SK-N-SH (cell line): ENCODE measurements at regions not wholly inside any gene's neighbourhood (a gene's known extent, or its start where the extent isn't known, plus 50 kb on each side); places are given as distances from the start of the nearest gene placed in this dataset.

Source experiments
- CTCF ChIA-PET: fragments of 300-600, 350-600 bp; formaldehyde crosslinking; extraction: SDS; loops from one replicate; lab custom pipeline; 2021; lab: Yijun Ruan, JAX
- POLR2A ChIA-PET: fragments of 350-600 bp; sonication (Branson Sonifier 250); formaldehyde crosslinking; extraction: SDS; loops from one replicate; lab custom pipeline; 2020; ENCODE audit warnings: antibody characterized with exemption, inconsistent platforms; lab: Yijun Ruan, JAX
- DNase-seq: peaks from one replicate; pipeline ENCODE4 v3.0.0; 2012
- H2AFZ ChIP-seq: fragments of 200-600 bp; sonication (generic); 2 replicates; pipeline ENCODE4 v1.8.1; 2016; ENCODE audit warnings: antibody characterized with exemption, mild to moderate bottlenecking, low read depth
- H3F3A ChIP-seq: fragments of 200-600 bp; sonication (generic); replicated peaks from 2 replicates; pipeline ENCODE3; 2016; ENCODE audit warnings: antibody characterized with exemption, mild to moderate bottlenecking; ENCODE audit not compliant: insufficient read depth
- H3K27ac ChIP-seq, 2 experiments: fragments of 200-500 bp in 1 of 2; fragments of 200-600 bp in 1 of 2; sonication (Bioruptor generic) in 1 of 2; sonication (generic), shearing (Covaris generic) in 1 of 2; 2 replicates each; pipeline versions ENCODE4 v1.5.1 to v1.6.1; 2014 to 2016; ENCODE audit warnings: low read depth in 2 of 2, inconsistent platforms in 1 of 2, low read length in 1 of 2, mild to moderate bottlenecking in 1 of 2, mixed read lengths in 1 of 2
- H3K27me3 ChIP-seq: fragments of 200-600 bp; sonication (generic), shearing (Covaris generic); 2 replicates; pipeline ENCODE4 v1.6.1; 2016; ENCODE audit warnings: mixed run types; ENCODE audit not compliant: insufficient read depth
- H3K36me3 ChIP-seq, 2 experiments: fragments of 200-500 bp in 1 of 2; fragments of 200-600 bp in 1 of 2; sonication (Bioruptor generic) in 1 of 2; sonication (generic) in 1 of 2; replicated peaks in 1 of 2; 2 replicates each; pipeline versions ENCODE3 to v1.5.1; 2014 to 2016; ENCODE audit warnings: low read length in 1 of 2, mild to moderate bottlenecking in 1 of 2; ENCODE audit not compliant: insufficient read depth in 2 of 2, control insufficient read depth in 1 of 2
- H3K4me1 ChIP-seq, 2 experiments: fragments of 200-500 bp in 1 of 2; fragments of 200-600 bp in 1 of 2; sonication (Bioruptor generic) in 1 of 2; sonication (generic), shearing (Covaris generic) in 1 of 2; 2 replicates each; pipeline versions ENCODE4 v1.5.1 to v1.6.1; 2014 to 2016; ENCODE audit warnings: low read depth in 1 of 2, low read length in 1 of 2, mixed run types in 1 of 2; ENCODE audit not compliant: insufficient read depth in 2 of 2, control insufficient read depth in 1 of 2
- H3K4me2 ChIP-seq: fragments of 200-600 bp; sonication (generic), shearing (Covaris generic); 2 replicates; pipeline ENCODE4 v1.6.1; 2017; ENCODE audit warnings: mixed run types
- H3K4me3 ChIP-seq, 2 experiments: fragments of 200-500 bp in 1 of 2; fragments of 200-600 bp in 1 of 2; sonication (Bioruptor generic) in 1 of 2; sonication (generic), shearing (Covaris generic) in 1 of 2; 2 replicates each; pipeline versions ENCODE4 v1.5.1 to v1.8.1; 2014 to 2016; ENCODE audit warnings: low read depth in 2 of 2, inconsistent platforms in 1 of 2, low read length in 1 of 2, mild to moderate bottlenecking in 1 of 2, mixed read lengths in 1 of 2, moderate library complexity in 1 of 2
- H3K79me2 ChIP-seq: fragments of 200-600 bp; sonication (generic); 2 replicates; pipeline ENCODE4 v1.8.1; 2017; ENCODE audit warnings: mild to moderate bottlenecking; ENCODE audit not compliant: insufficient read depth
- H3K9ac ChIP-seq: fragments of 200-600 bp; sonication (generic); 2 replicates; pipeline ENCODE4 v1.6.1; 2017; ENCODE audit warnings: mixed run types
- H3K9me2 ChIP-seq: fragments of 200-600 bp; sonication (generic); 2 replicates; pipeline ENCODE4 v1.6.1; 2017; ENCODE audit warnings: mixed run types
- H3K9me3 ChIP-seq: fragments of 200-600 bp; sonication (generic); 2 replicates; pipeline ENCODE4 v1.6.1; 2017; ENCODE audit warnings: mixed run types, mild to moderate bottlenecking, moderate library complexity
- H4K20me1 ChIP-seq: fragments of 200-600 bp; sonication (generic); 2 replicates; pipeline ENCODE4 v1.6.1; 2017; ENCODE audit warnings: mild to moderate bottlenecking, mixed run types; ENCODE audit not compliant: insufficient read depth
- CHD2 ChIP-seq: fragments of 150-350 bp; IDR thresholded peaks from 2 replicates; pipeline ENCODE4 v1.6.1; 2018; ENCODE audit warnings: low read length; ENCODE audit not compliant: partially characterized antibody
- ELF1 ChIP-seq: IDR thresholded peaks from 2 replicates; pipeline ENCODE4 v1.4.0; 2012
- EP300 ChIP-seq, 2 experiments: IDR thresholded peaks; 2 replicates each; pipeline versions ENCODE4 v1.4.0 to v1.6.1; 2012; ENCODE audit warnings: borderline replicate concordance in 1 of 2, low read depth in 1 of 2, low read length in 1 of 2
- EZH2phosphoT487 ChIP-seq: fragments of 200-600 bp; sonication (generic); IDR thresholded peaks from 2 replicates; pipeline ENCODE4 v1.6.1; 2017; ENCODE audit warnings: low read depth, mixed run types, mild to moderate bottlenecking, antibody characterized with exemption, moderate library complexity, borderline replicate concordance
- FOSL2 ChIP-seq: IDR thresholded peaks from 2 replicates; pipeline ENCODE4 v1.4.0; 2012; ENCODE audit warnings: low read depth, mild to moderate bottlenecking, moderate library complexity, borderline replicate concordance
- GABPA ChIP-seq: IDR thresholded peaks from 2 replicates; pipeline ENCODE4 v1.4.0; 2012; ENCODE audit warnings: low read depth, mild to moderate bottlenecking
- GATA2 ChIP-seq: sonication (generic); formaldehyde crosslinking; IDR thresholded peaks from 2 replicates; pipeline ENCODE4 v1.5.0; 2020; ENCODE audit warnings: mild to moderate bottlenecking, missing genetic modification reagents
- JUND ChIP-seq: IDR thresholded peaks from 2 replicates; pipeline ENCODE4 v1.4.0; 2012
- MEF2A ChIP-seq: IDR thresholded peaks from 2 replicates; pipeline ENCODE4 v1.4.0; 2012; ENCODE audit warnings: low read depth, borderline replicate concordance
- MXI1 ChIP-seq: IDR thresholded peaks from 2 replicates; pipeline ENCODE4 v1.6.1; 2012; ENCODE audit warnings: mild to moderate bottlenecking, low read depth, low read length, improper control_type of control experiment
- POLR2AphosphoS5 ChIP-seq: IDR thresholded peaks from 2 replicates; pipeline ENCODE4 v1.6.1; 2012; ENCODE audit warnings: low read depth, low read length
- RAD21 ChIP-seq: IDR thresholded peaks from 2 replicates; pipeline ENCODE4 v1.6.1; 2012; ENCODE audit warnings: mild to moderate bottlenecking, low read length
- REST ChIP-seq: IDR thresholded peaks from 2 replicates; pipeline ENCODE4 v1.6.1; 2012; ENCODE audit warnings: mild to moderate bottlenecking, low read depth, low read length, moderate library complexity
- RFX5 ChIP-seq: IDR thresholded peaks from 2 replicates; pipeline ENCODE4 v1.6.1; 2012; ENCODE audit warnings: mild to moderate bottlenecking, improper control_type of control experiment, low read length
- RXRA ChIP-seq: IDR thresholded peaks from 2 replicates; pipeline ENCODE4 v1.4.0; 2012; ENCODE audit warnings: low read depth, mild to moderate bottlenecking, borderline replicate concordance
- SIN3A ChIP-seq: IDR thresholded peaks from 2 replicates; pipeline ENCODE4 v1.6.1; 2012; ENCODE audit warnings: low read depth, mild to moderate bottlenecking, low read length, moderate library complexity, borderline replicate concordance
- SMC3 ChIP-seq: IDR thresholded peaks from 2 replicates; pipeline ENCODE4 v1.6.1; 2012; ENCODE audit warnings: low read depth, low read length, improper control_type of control experiment
- TCF12 ChIP-seq: IDR thresholded peaks from 2 replicates; pipeline ENCODE4 v1.4.0; 2012
- TEAD4 ChIP-seq: IDR thresholded peaks from 2 replicates; pipeline ENCODE4 v1.4.0; 2012; ENCODE audit warnings: mild to moderate bottlenecking, borderline replicate concordance; ENCODE audit not compliant: insufficient read depth
- whole genome bisulfite sequencing: methylation state at CpG from one replicate; pipeline ENCODE4 v1.1.6; 2017; ENCODE audit warnings: low lambda C conversion rate; 5-methylcytosine and 5-hydroxymethylcytosine counted together
- TF ChIP-seq, protein P1 (sequence below): fragments of 200-600 bp; sonication (generic); IDR thresholded peaks from 2 replicates; pipeline ENCODE4 v1.6.1; 2017; ENCODE audit warnings: antibody characterized with exemption, mild to moderate bottlenecking, moderate library complexity
- TF ChIP-seq, protein P2 (sequence below): IDR thresholded peaks from 2 replicates; pipeline ENCODE4 v1.4.0; 2012; ENCODE audit warnings: low read depth, borderline replicate concordance
- TF ChIP-seq, protein P3 (sequence below): IDR thresholded peaks from 2 replicates; pipeline ENCODE4 v1.4.0; 2012; ENCODE audit warnings: low read depth, borderline replicate concordance

DNA sequence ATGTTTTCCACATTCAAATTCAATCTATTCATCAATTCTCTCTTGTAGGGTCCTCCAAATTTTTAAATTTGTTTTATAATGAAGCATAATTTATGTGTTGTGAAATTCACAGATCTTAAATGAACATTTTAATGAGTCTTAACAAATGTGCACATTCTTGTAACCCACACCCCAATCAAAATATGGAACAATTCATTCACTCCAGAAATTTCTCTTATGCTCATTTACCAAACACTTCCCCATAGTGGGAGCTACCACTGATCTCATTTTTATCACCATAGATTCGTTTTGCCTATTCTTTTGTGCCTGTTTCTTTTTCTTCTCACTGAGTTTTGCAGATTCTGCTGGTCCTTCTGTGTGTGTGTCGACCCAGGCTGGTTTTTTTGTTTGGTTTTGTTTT, 664.1 kb downstream of the EFNB2 start:
- H3F3A ChIP-seq = no peaks in the 10 kb centered on the region
- TF ChIP-seq JUND (no peak), GATA2 (CRISPR knock-in tag) (no peak), TEAD4 (no peak), MXI1 (no peak), CHD2 (no peak), EZH2phosphoT487 (no peak)
- TF ChIP-seq, protein P1, sequence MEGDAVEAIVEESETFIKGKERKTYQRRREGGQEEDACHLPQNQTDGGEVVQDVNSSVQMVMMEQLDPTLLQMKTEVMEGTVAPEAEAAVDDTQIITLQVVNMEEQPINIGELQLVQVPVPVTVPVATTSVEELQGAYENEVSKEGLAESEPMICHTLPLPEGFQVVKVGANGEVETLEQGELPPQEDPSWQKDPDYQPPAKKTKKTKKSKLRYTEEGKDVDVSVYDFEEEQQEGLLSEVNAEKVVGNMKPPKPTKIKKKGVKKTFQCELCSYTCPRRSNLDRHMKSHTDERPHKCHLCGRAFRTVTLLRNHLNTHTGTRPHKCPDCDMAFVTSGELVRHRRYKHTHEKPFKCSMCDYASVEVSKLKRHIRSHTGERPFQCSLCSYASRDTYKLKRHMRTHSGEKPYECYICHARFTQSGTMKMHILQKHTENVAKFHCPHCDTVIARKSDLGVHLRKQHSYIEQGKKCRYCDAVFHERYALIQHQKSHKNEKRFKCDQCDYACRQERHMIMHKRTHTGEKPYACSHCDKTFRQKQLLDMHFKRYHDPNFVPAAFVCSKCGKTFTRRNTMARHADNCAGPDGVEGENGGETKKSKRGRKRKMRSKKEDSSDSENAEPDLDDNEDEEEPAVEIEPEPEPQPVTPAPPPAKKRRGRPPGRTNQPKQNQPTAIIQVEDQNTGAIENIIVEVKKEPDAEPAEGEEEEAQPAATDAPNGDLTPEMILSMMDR = no peak
- no peak overlapping the region for H3K4me3 ChIP-seq
- H3K4me1 ChIP-seq = no peaks in the 10 kb centered on the region
- no peaks in the 10 kb centered on the region for H3K9me3 ChIP-seq
- 12% methylated on average over 2 of the region's 2 CpGs for WGBS
- no peaks in the 10 kb centered on the region for H3K27me3 ChIP-seq
- no peak overlapping the region for H3K9ac ChIP-seq
- H2AFZ ChIP-seq = no peak overlapping the region
- H3K27ac ChIP-seq = no peak overlapping the region
- ChIA-PET POLR2A (no interaction called here), CTCF (interaction anchor here (0.7 kb wide), 1 partner anchor 164 kb away, joined by 3 read pairs; no protein-coding TSS in a partner anchor)
- DNase-seq = no peak
- no peak overlapping the region for H3K4me2 ChIP-seq
- H3K36me3 ChIP-seq = no peaks in the 10 kb centered on the region
- H3K79me2 ChIP-seq = no peaks in the 10 kb centered on the region
- H3K9me2 ChIP-seq = no peaks in the 10 kb centered on the region
- no peaks in the 10 kb centered on the region for H4K20me1 ChIP-seq

- CTCF ChIA-PET = no interaction called here
- H3K27ac ChIP-seq = no peak overlapping the region
- H3K4me1 ChIP-seq = no peaks in the 10 kb centered on the region
- H3K9me2 ChIP-seq = no peaks in the 10 kb centered on the region
- H3K9ac ChIP-seq = no peak overlapping the region
- H2AFZ ChIP-seq = no peak overlapping the region
- H3K4me3 ChIP-seq = no peak overlapping the region
- H3K36me3 ChIP-seq = no peaks in the 10 kb centered on the region
- no peaks in the 10 kb centered on the region for H4K20me1 ChIP-seq
- WGBS = 75% methylated on average over 5 of the region's 5 CpGs
- H3F3A ChIP-seq = no peaks in the 10 kb centered on the region
- H3K79me2 ChIP-seq = no peaks in the 10 kb centered on the region
- H3K27me3 ChIP-seq = no peaks in the 10 kb centered on the region; the same call in 1 of the 2 replicates
- DNase-seq = no peak
- H3K9me3 ChIP-seq = no peaks in the 10 kb centered on the region
- H3K4me2 ChIP-seq = no peak overlapping the region
- POLR2A ChIA-PET = no interaction called here
- no peak for TF ChIP-seq MEF2A
- no peak for TF ChIP-seq SMC3
- TF ChIP-seq ELF1 = no peak
- no peak for TF ChIP-seq POLR2AphosphoS5
- TF ChIP-seq RXRA = no peak
- no peak for TF ChIP-seq RAD21
- no peak for TF ChIP-seq TCF12
- no peak for TF ChIP-seq REST
- TF ChIP-seq EP300 (IDR thresholded peaks at IDR 0.05; ENCODE audit: borderline replicate concordance in 1 of 2, low read depth in 1 of 2, low read length in 1 of 2) = no peak
- TF ChIP-seq, protein P2, sequence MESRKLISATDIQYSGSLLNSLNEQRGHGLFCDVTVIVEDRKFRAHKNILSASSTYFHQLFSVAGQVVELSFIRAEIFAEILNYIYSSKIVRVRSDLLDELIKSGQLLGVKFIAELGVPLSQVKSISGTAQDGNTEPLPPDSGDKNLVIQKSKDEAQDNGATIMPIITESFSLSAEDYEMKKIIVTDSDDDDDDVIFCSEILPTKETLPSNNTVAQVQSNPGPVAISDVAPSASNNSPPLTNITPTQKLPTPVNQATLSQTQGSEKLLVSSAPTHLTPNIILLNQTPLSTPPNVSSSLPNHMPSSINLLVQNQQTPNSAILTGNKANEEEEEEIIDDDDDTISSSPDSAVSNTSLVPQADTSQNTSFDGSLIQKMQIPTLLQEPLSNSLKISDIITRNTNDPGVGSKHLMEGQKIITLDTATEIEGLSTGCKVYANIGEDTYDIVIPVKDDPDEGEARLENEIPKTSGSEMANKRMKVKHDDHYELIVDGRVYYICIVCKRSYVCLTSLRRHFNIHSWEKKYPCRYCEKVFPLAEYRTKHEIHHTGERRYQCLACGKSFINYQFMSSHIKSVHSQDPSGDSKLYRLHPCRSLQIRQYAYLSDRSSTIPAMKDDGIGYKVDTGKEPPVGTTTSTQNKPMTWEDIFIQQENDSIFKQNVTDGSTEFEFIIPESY = no peak
- no peak for TF ChIP-seq FOSL2
- no peak for TF ChIP-seq RFX5
- no peak for TF ChIP-seq GABPA
- TF ChIP-seq JUND = no peak
- no peak for TF ChIP-seq SIN3A
- TF ChIP-seq, protein P3, sequence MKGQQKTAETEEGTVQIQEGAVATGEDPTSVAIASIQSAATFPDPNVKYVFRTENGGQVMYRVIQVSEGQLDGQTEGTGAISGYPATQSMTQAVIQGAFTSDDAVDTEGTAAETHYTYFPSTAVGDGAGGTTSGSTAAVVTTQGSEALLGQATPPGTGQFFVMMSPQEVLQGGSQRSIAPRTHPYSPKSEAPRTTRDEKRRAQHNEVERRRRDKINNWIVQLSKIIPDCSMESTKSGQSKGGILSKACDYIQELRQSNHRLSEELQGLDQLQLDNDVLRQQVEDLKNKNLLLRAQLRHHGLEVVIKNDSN = no peak
Measured at GRCh38 chr13:105863300-105863920, 672.1 kb downstream of the EFNB2 start.
